Thoracic aorta (tissue), 2 donors: ENCODE measurements at regions not wholly inside any gene's neighbourhood (a gene's known extent, or its start where the extent isn't known, plus 50 kb on each side); places are given as distances from the start of the nearest gene placed in this dataset.
"Not testable (repeated sequence)": the region's sequence is repeated elsewhere in the genome, so short reads cannot be mapped to it uniquely, and the experiment has no call there.

Source experiments
- ATAC-seq: fragments of 150-250 bp; one replicate; pipeline ENCODE4 v1.8.0; 2017; ENCODE audit warnings: low read depth; ENCODE audit not compliant: insufficient number of reproducible peaks, low FRiP score
- DNase-seq: peaks from one replicate; pipeline ENCODE4 v3.0.0-alpha.2; 2020; ENCODE audit warnings: low spot score
- H3K27ac ChIP-seq, 2 donors: fragments of 200-600 bp; sonication (generic); 1 replicate in 1 of 2; 2 replicates in 1 of 2; pipeline ENCODE4 v1.5.1; 2016; ENCODE audit warnings: mild to moderate bottlenecking in 2 of 2, moderate library complexity in 2 of 2
- H3K27me3 ChIP-seq: fragments of 200-600 bp; sonication (generic); replicated peaks from 2 replicates; pipeline ENCODE4 v1.6.0; 2016; ENCODE audit warnings: mild to moderate bottlenecking; ENCODE audit not compliant: insufficient read depth
- H3K36me3 ChIP-seq: fragments of 200-600 bp; sonication (generic); one replicate; pipeline ENCODE4 v1.5.1; 2016
- H3K4me1 ChIP-seq, 2 donors: fragments of 200-600 bp; sonication (generic); 1 replicate in 1 of 2; 2 replicates in 1 of 2; pipeline versions ENCODE4 v1.5.1 to v1.6.0; 2016; ENCODE audit warnings: low read depth in 2 of 2, mild to moderate bottlenecking in 1 of 2; ENCODE audit not compliant: control insufficient read depth in 1 of 2
- H3K4me3 ChIP-seq: fragments of 200-600 bp; sonication (generic); 2 replicates; pipeline ENCODE4 v1.5.1; 2016; ENCODE audit warnings: mild to moderate bottlenecking
- H3K9me3 ChIP-seq: fragments of 200-600 bp; sonication (generic); 2 replicates; pipeline ENCODE4 v1.5.1; 2016
- TF ChIP-seq, protein P1 (sequence below): fragments of 200-600 bp; sonication (generic); IDR thresholded peaks from one replicate; pipeline ENCODE4 v1.5.1; 2019; ENCODE audit warnings: antibody characterized with exemption

DNA sequence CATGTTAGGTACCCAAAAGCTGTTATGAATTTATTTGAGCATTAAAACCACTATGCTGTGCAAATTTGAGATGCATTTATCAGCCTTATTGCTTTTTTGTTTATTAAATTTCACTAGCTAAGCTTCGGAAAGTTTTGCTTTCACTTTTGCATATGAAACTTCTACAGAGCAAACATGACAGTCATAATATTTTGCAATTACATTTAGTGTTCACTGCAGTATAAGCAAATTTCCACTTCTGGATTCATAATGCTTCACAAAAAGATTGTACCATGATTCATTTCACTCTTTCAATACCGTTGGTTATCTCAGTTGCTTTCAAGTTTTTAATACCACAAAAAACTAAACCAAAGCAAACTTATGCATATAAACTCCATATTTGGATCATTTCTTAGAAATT, 228.7 kb upstream of the SLC8A1 start:
- H3K4me3 ChIP-seq = peak overlapping the region; percentile 41

GRCh38 chr2:40690036-40690435, 238.1 kb upstream of the SLC8A1 start:
- ATAC-seq = no peak
- H3K4me1 ChIP-seq = peaks cover 0 to 8% of the 10 kb centered on the region in 2 donors
- no peaks in the 10 kb centered on the region for H3K9me3 ChIP-seq
- TF ChIP-seq, protein P1, sequence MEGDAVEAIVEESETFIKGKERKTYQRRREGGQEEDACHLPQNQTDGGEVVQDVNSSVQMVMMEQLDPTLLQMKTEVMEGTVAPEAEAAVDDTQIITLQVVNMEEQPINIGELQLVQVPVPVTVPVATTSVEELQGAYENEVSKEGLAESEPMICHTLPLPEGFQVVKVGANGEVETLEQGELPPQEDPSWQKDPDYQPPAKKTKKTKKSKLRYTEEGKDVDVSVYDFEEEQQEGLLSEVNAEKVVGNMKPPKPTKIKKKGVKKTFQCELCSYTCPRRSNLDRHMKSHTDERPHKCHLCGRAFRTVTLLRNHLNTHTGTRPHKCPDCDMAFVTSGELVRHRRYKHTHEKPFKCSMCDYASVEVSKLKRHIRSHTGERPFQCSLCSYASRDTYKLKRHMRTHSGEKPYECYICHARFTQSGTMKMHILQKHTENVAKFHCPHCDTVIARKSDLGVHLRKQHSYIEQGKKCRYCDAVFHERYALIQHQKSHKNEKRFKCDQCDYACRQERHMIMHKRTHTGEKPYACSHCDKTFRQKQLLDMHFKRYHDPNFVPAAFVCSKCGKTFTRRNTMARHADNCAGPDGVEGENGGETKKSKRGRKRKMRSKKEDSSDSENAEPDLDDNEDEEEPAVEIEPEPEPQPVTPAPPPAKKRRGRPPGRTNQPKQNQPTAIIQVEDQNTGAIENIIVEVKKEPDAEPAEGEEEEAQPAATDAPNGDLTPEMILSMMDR = no peak
- H3K27me3 ChIP-seq = no peaks in the 10 kb centered on the region
- DNase-seq = no peak
- H3K27ac ChIP-seq = peak overlapping the region; percentile 50 to 59
- no peaks in the 10 kb centered on the region for H3K36me3 ChIP-seq
- no peak overlapping the region for H3K4me3 ChIP-seq

More for the DNA sequence above, 228.7 kb upstream of the SLC8A1 start:
- no peak for DNase-seq
- no peak overlapping the region for H3K27ac ChIP-seq
- ATAC-seq = no peak
- H3K27me3 ChIP-seq = no peaks in the 10 kb centered on the region
- H3K4me1 ChIP-seq = peaks cover 3 to 6% of the 10 kb centered on the region in 2 donors
- H3K36me3 ChIP-seq = no peaks in the 10 kb centered on the region
- peaks cover 3% of the 10 kb centered on the region for H3K9me3 ChIP-seq
- TF ChIP-seq, protein P1 = no peak

DNA sequence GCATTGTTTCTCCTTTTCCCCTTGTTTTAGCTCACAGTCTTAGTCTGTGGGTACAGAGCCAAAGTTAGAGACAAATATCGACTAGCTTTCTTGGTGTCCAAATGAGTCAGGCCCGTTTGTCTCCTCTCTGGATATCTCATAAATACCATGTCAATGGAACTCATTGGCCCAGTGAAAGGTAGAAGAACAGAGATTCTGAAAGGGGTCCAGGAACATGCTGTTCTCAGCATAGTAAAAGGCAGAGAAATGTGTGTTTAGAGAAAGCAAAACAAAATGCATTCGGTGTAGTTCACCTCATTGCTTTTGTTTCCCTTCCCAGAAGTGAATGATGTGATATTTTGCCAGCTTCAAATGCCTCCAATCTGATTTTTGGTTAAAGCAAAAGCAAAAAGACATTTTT, 238.6 kb upstream of the SLC8A1 start:
- Histone ChIP-seq H3K9me3 (no peaks in the 10 kb centered on the region), H3K36me3 (no peaks in the 10 kb centered on the region), H3K27me3 (no peaks in the 10 kb centered on the region), H3K4me3 (no peak overlapping the region), H3K27ac (peak overlapping the region; percentile 59 to 69), H3K4me1 (peaks cover 0 to 8% of the 10 kb centered on the region in 2 donors)
- ATAC-seq (no peak), DNase-seq (no peak)
- TF ChIP-seq, protein P1 = no peak

DNA sequence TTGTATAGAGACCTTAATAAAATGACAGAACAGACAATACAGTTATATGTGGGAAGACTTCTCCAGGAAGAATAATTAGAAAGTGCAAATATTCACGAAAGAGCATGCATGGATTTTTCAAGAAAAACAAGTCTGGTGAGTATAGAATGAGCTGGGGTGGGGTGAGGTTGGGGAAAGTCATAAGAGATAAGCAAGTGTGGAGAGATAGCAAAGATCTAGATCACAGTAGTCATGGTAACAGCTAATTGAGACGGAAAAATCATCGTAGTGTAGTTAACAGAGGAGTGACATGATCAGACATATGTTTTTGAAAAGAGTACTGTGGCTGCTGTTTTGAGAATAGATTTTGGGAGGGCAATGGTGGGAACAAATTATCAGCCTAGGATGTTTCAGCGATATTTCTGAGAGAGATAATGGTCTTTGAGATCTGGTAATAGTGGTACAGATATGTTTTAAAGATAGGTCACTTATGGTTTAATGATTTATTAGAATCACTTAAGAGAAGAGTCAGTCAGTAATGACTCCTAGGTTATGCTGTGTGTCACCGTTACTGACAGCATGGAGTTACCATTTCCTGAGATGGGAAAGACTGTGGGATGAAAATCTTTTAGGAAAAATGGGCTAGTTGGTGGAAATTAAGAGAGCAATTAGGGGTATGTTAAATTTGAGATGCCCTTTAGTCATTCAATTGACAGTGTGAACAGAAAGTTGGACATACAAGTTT, 248.5 kb upstream of the SLC8A1 start:
- Histone ChIP-seq H3K36me3 (no peaks in the 10 kb centered on the region), H3K27me3 (no peaks in the 10 kb centered on the region), H3K27ac (no peak overlapping the region), H3K9me3 (no peaks in the 10 kb centered on the region), H3K4me3 (no peak overlapping the region), H3K4me1 (peaks cover 5 to 20% of the 10 kb centered on the region in 2 donors)
- TF ChIP-seq, protein P1 = no peak
- ATAC-seq (no peak), DNase-seq (no peak)

- DNase-seq, ATAC-seq, H3K9me3 ChIP-seq, H3K4me1 ChIP-seq, H3K27ac ChIP-seq, H3K27me3 ChIP-seq, H3K36me3 ChIP-seq, H3K4me3 ChIP-seq: not testable (repeated sequence)
These were observed 260.5 kb upstream of the SLC8A1 start for GRCh38 chr2:40712197-40712894.
